Prostate gland (tissue), 2 donors: ENCODE measurements at regions not wholly inside any gene's neighbourhood (a gene's known extent, or its start where the extent isn't known, plus 50 kb on each side); places are given as distances from the start of the nearest gene placed in this dataset.

Experiments used
- DNase-seq: peaks from one replicate; pipeline ENCODE4 v3.0.0-alpha.2; 2019; ENCODE audit warnings: low spot score
- H3K27ac ChIP-seq, 2 donors: fragments of 200-600 bp; sonication (generic); 2 replicates each; pipeline ENCODE4 v1.5.1; 2017 to 2019
- H3K27me3 ChIP-seq: fragments of 200-600 bp; sonication (generic); replicated peaks from 2 replicates; pipeline ENCODE4 v1.5.1; 2019; ENCODE audit not compliant: insufficient read depth
- H3K36me3 ChIP-seq, 2 donors: fragments of 200-600 bp; sonication (generic); 1 replicate in 1 of 2; 2 replicates in 1 of 2; pipeline versions ENCODE4 v1.5.1 to v1.8.1; 2017 to 2019
- H3K4me1 ChIP-seq: fragments of 200-600 bp; sonication (generic); replicated peaks from 2 replicates; pipeline ENCODE4 v1.5.1; 2019
- H3K4me3 ChIP-seq, 2 donors: fragments of 200-600 bp; sonication (generic); 2 replicates each; pipeline ENCODE4 v1.5.1; 2017 to 2019
- H3K9me3 ChIP-seq: fragments of 200-600 bp; sonication (generic); 2 replicates; pipeline ENCODE4 v1.5.1; 2017
- POLR2A ChIP-seq: fragments of 450-650 bp; IDR thresholded peaks from one replicate; pipeline ENCODE4 v1.6.1; 2016; ENCODE audit warnings: antibody characterized with exemption, mild to moderate bottlenecking
- POLR2AphosphoS5 ChIP-seq: sonication (generic); formaldehyde crosslinking; IDR thresholded peaks from one replicate; pipeline ENCODE4 v1.6.1; 2017; ENCODE audit warnings: antibody characterized with exemption
- WGBS: methylation state at CpG from one replicate; pipeline ENCODE4 v1.1.5; 2018; 5-methylcytosine and 5-hydroxymethylcytosine counted together
- intact Hi-C: fragments of 100-400 bp; cut with DNase I; formaldehyde crosslinking; loops from one replicate; pipeline ENCODE4 v1.14.2; 2022
- TF ChIP-seq, protein P1 (sequence below), 4 experiments: fragments of 200-600 bp in 2 of 4; fragments of 450-650 bp in 2 of 4; sonication (generic) in 2 of 4; IDR thresholded peaks; 1 replicate in 3 of 4; 2 replicates in 1 of 4; pipeline ENCODE4 v1.5.1; 2016 to 2019; ENCODE audit warnings: antibody characterized with exemption in 4 of 4, mild to moderate bottlenecking in 2 of 4, moderate library complexity in 2 of 4

DNA sequence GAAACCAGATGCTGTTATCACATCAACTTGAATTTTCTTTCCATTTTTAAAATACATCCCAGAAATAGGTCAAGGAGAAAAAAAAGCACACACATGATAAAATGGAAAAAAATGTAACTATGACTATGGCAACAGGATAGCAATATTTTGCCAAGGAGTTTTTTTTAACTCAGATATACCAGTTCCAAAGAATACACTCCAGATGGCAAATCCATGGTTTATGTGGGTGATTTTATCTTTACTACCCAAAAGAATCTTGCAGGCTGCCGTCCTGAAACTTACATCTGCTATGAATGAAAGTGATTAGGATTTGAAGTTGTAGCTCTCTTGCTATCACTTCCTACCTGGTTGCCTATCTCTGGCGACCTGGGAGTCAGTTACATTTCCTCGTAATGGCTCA lies 91.0 kb upstream of the PLPPR4 start:
- Histone ChIP-seq H3K9me3 (no peaks in the 10 kb centered on the region), H3K27me3 (no peaks in the 10 kb centered on the region), H3K4me3 (no peak overlapping the region), H3K36me3 (no peaks in the 10 kb centered on the region), H3K27ac (no peak overlapping the region), H3K4me1 (no peaks in the 10 kb centered on the region)
- intact Hi-C loops, result no loop called here
- no peak for TF ChIP-seq POLR2AphosphoS5
- TF ChIP-seq POLR2A, result no peak
- TF ChIP-seq, protein P1, sequence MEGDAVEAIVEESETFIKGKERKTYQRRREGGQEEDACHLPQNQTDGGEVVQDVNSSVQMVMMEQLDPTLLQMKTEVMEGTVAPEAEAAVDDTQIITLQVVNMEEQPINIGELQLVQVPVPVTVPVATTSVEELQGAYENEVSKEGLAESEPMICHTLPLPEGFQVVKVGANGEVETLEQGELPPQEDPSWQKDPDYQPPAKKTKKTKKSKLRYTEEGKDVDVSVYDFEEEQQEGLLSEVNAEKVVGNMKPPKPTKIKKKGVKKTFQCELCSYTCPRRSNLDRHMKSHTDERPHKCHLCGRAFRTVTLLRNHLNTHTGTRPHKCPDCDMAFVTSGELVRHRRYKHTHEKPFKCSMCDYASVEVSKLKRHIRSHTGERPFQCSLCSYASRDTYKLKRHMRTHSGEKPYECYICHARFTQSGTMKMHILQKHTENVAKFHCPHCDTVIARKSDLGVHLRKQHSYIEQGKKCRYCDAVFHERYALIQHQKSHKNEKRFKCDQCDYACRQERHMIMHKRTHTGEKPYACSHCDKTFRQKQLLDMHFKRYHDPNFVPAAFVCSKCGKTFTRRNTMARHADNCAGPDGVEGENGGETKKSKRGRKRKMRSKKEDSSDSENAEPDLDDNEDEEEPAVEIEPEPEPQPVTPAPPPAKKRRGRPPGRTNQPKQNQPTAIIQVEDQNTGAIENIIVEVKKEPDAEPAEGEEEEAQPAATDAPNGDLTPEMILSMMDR (IDR thresholded peaks at IDR 0.05), result no peak
- no peak for DNase-seq
- 49% methylated on average over 3 of the region's 3 CpGs for WGBS

DNA sequence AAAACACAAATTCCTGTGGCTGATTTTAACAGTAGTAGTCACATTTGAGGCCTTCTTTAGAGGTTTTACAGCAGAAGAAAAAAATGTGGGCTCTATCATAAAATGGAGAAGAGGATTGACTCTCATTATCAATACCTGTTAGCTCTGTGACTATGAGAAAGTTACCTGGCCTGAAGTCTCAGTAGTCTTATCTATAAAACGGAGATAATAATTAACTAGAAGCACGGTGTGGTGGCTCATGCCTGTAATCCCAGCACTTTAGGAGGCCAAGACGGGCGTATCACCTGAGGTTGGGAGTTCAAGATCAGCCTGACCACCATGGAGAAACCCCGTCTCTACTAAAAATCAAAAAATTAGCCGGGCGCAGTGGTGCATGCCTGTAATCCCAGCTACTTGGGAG lies 90.4 kb upstream of the PLPPR4 start:
- WGBS, result 87% methylated on average over 7 of the region's 7 CpGs
- DNase-seq, result no peak
- Histone ChIP-seq H3K9me3 (no peaks in the 10 kb centered on the region), H3K4me1 (no peaks in the 10 kb centered on the region), H3K4me3 (no peak overlapping the region), H3K27me3 (no peaks in the 10 kb centered on the region), H3K27ac (no peak overlapping the region), H3K36me3 (no peaks in the 10 kb centered on the region)
- no peak for TF ChIP-seq POLR2AphosphoS5
- TF ChIP-seq, protein P1 (IDR thresholded peaks at IDR 0.05), result no peak
- TF ChIP-seq POLR2A, result no peak
- intact Hi-C loops, result no loop called here

DNA sequence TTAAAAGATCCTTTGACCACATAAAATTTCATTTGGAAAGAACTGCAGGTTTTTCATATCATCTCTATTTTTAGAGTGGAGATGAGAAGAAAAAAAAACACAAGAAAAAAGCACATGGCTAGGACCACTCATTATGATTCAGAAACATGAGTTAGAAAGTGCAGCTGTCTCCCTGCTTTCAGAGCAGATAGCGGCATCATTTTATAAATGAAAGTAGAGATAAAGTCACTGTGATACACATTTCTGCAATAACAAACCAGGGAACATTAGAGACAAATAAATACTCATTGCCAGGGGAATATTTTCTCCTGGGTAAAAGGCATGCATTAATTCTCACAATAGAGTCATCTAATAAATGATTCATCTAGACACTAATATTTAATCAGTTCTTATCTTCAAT lies 87.5 kb upstream of the PLPPR4 start:
- no peak overlapping the region for H3K4me3 ChIP-seq
- intact Hi-C loops, result no loop called here
- no peaks in the 10 kb centered on the region for H3K4me1 ChIP-seq
- no peak for DNase-seq
- no peaks in the 10 kb centered on the region for H3K36me3 ChIP-seq
- no peak overlapping the region for H3K27ac ChIP-seq
- TF ChIP-seq POLR2AphosphoS5 (no peak), POLR2A (no peak)
- 44% methylated on average over 1 of the region's 1 CpG for WGBS
- H3K27me3 ChIP-seq, result no peaks in the 10 kb centered on the region
- no peaks in the 10 kb centered on the region for H3K9me3 ChIP-seq

DNA sequence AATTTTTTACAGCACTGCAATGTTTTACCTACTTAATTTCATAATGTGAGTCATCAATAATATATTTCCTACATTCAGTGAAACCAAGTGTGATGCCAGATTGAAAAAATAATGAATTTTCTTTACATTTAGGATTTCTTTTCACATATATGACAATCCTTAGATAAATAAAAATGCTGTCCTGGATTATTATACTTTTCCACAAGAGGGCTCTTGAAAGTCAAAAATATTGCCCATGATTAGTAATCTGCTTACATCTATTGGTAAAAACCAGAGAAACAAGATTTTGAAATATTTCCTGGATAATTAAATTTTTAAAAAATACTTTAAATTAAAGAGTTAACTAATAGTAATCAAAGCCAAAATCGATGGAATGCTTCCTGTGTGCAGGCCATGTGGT lies 86.8 kb upstream of the PLPPR4 start:
- no peaks in the 10 kb centered on the region for H3K4me1 ChIP-seq
- 49% methylated on average over 1 of the region's 1 CpG for WGBS
- intact Hi-C loops, result no loop called here
- no peak for DNase-seq
- no peak overlapping the region for H3K27ac ChIP-seq
- H3K36me3 ChIP-seq, result no peaks in the 10 kb centered on the region
- no peaks in the 10 kb centered on the region for H3K27me3 ChIP-seq
- H3K9me3 ChIP-seq, result no peaks in the 10 kb centered on the region
- no peak overlapping the region for H3K4me3 ChIP-seq
- TF ChIP-seq POLR2AphosphoS5 (no peak), POLR2A (no peak)
- TF ChIP-seq, protein P1 (IDR thresholded peaks at IDR 0.05), result no peak

DNA sequence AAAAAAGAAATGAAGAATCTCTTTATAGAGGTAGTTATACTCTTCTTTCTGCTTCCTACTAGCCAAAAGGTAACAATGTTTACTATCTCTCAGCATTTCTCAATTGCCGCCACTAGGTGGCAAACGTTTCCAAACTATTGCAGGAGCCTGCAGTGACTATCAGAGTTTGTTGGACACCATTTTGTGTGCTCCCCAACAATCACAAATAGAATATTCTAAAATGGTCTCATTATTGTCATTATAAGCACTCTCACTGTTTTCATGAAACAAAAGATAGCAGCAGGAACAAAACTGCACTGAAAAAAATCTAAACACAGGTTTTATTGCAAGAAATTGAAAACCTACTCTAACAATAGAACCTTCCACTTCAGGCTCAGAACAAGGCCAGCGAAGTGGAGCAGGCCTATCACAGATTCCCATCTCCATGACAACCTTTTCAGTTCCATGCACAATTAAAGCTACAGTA lies 83.9 kb upstream of the PLPPR4 start:
- TF ChIP-seq POLR2AphosphoS5, result peak; percentile 48
- TF ChIP-seq, protein P1 (IDR thresholded peaks at IDR 0.05), result peak; percentile 54 to 90 (median 76)
- no peak for TF ChIP-seq POLR2A
- intact Hi-C loops, result loop anchor here (5.0 kb wide), 2 partner anchors 302 to 527 kb away; no protein-coding TSS in a partner anchor
- no peak overlapping the region for H3K27ac ChIP-seq

More for the DNA sequence above, 83.9 kb upstream of the PLPPR4 start:
- Histone ChIP-seq H3K9me3 (no peaks in the 10 kb centered on the region), H3K36me3 (no peaks in the 10 kb centered on the region), H3K4me1 (no peaks in the 10 kb centered on the region), H3K4me3 (no peak overlapping the region), H3K27me3 (no peaks in the 10 kb centered on the region)
- DNase-seq, result peak; percentile 79
- WGBS, result 15% methylated on average over 3 of the region's 3 CpGs
